RKO (cell line): ENCODE measurements at regions not wholly inside any gene's neighbourhood (a gene's known extent, or its start where the extent isn't known, plus 50 kb on each side); places are given as distances from the start of the nearest gene placed in this dataset.
A peak's percentile ranks its signal among the peaks of the same experiment; 100 is the strongest.
"Not testable (repeated sequence)": the region's sequence is repeated elsewhere in the genome, so short reads cannot be mapped to it uniquely, and the experiment has no call there.

ENCODE experiments used
- DNase-seq: peaks from one replicate; pipeline ENCODE4 v3.0.0-alpha.2; 2016; ENCODE audit warnings: low spot score

GRCh38 chr14:24744641-24745040, 110.7 kb upstream of the GZMB start:
- no peak for DNase-seq

GRCh38 chr14:24741871-24742270, 107.9 kb upstream of the GZMB start:
- no peak for DNase-seq

- no peak for DNase-seq
Measured at GRCh38 chr14:24735984-24736630, 102.1 kb upstream of the GZMB start.

- peak; percentile 80 for DNase-seq
Measured at GRCh38 chr14:24734917-24735500, 101.0 kb upstream of the GZMB start.

- DNase-seq = no peak
Measured at GRCh38 chr14:24726480-24726879, 92.5 kb upstream of the GZMB start.

GRCh38 chr14:24725311-24725710, 91.3 kb upstream of the GZMB start:
- DNase-seq = no peak

- DNase-seq = no peak
Measured at GRCh38 chr14:24721775-24722174, 87.8 kb upstream of the GZMB start.

- no peak for DNase-seq
Measured at GRCh38 chr14:24715239-24715638, 81.2 kb upstream of the GZMB start.

- no peak for DNase-seq
Measured at GRCh38 chr14:24713404-24713803, 79.4 kb upstream of the GZMB start.

GRCh38 chr14:24712909-24713308, 78.9 kb upstream of the GZMB start:
- DNase-seq = no peak

- no peak for DNase-seq
Measured at GRCh38 chr14:24712374-24712773, 78.4 kb upstream of the GZMB start.

- peak; percentile 56 for DNase-seq
Measured at GRCh38 chr14:24710403-24711112, 76.6 kb upstream of the GZMB start.

GRCh38 chr14:24708684-24709083, 74.7 kb upstream of the GZMB start:
- no peak for DNase-seq

GRCh38 chr14:24706351-24706750, 72.4 kb upstream of the GZMB start:
- DNase-seq = no peak

GRCh38 chr14:24705840-24706239, 71.8 kb upstream of the GZMB start:
- no peak for DNase-seq

GRCh38 chr14:24701062-24701461, 67.1 kb upstream of the GZMB start:
- no peak for DNase-seq

GRCh38 chr14:24700511-24700910, 66.5 kb upstream of the GZMB start:
- DNase-seq = no peak

GRCh38 chr14:24699052-24699451, 65.1 kb upstream of the GZMB start:
- DNase-seq = no peak

GRCh38 chr14:24696280-24696920, 62.4 kb upstream of the GZMB start:
- not testable (repeated sequence) for DNase-seq

GRCh38 chr14:24695265-24696241, 61.6 kb upstream of the GZMB start:
- no peak for DNase-seq

GRCh38 chr14:24694680-24695079, 60.7 kb upstream of the GZMB start:
- no peak for DNase-seq

- DNase-seq = no peak
Measured at GRCh38 chr14:24693983-24694382, 60.0 kb upstream of the GZMB start.
